GM11168 (cell line): ENCODE measurements at regions not wholly inside any gene's neighbourhood (a gene's known extent, or its start where the extent isn't known, plus 50 kb on each side); places are given as distances from the start of the nearest gene placed in this dataset.
"Not testable (repeated sequence)": the region's sequence is repeated elsewhere in the genome, so short reads cannot be mapped to it uniquely, and the experiment has no call there.

Source experiments
- in situ Hi-C: fragments of 300-500 bp; cut with MboI; formaldehyde crosslinking; loops from one replicate; pipeline ENCODE4 v1.12.0; 2022; ENCODE audit warnings: low sequenced_read_pairs; ENCODE audit not compliant: unreplicated experiment

DNA sequence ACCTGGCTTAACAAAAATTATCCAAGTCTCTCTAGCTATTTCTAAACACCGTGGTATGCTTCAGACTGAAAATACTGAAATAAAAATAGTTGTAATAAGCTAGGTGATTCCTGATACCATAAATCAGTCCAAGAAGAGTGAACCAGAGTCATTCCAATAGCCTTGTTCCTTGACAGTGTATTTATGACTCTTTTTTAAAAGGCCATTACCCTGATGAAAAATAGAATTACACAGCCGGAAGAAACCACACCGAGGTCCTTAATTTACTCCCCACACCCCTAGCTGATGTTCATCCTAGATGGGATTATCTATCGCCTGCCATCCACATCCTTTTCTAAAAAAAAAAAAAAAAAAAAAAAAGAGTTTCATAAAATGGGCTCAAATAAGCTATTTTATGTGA, 457.6 kb upstream of the GRAMD2B start:
- in situ Hi-C loops = no loop called here

DNA sequence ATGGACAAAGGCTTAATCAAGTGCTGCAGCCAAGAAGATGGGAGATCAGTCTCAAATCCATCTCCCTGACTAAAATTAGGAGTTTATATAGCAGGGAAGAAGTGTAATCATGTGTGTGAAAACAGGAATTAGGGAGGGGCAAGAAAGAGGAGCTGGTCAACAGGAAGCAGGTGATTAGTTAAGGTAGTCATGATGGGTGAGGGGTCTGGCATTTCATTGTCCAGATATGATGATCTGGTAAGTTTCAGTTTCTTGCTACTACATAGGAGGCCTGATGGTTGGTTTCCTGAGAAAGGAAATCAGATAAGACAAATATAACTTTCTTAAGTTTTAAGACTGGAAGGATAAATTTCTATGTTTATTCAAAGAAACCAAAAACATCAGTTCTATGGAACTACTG, 455.6 kb upstream of the GRAMD2B start:
- in situ Hi-C loops = no loop called here

DNA sequence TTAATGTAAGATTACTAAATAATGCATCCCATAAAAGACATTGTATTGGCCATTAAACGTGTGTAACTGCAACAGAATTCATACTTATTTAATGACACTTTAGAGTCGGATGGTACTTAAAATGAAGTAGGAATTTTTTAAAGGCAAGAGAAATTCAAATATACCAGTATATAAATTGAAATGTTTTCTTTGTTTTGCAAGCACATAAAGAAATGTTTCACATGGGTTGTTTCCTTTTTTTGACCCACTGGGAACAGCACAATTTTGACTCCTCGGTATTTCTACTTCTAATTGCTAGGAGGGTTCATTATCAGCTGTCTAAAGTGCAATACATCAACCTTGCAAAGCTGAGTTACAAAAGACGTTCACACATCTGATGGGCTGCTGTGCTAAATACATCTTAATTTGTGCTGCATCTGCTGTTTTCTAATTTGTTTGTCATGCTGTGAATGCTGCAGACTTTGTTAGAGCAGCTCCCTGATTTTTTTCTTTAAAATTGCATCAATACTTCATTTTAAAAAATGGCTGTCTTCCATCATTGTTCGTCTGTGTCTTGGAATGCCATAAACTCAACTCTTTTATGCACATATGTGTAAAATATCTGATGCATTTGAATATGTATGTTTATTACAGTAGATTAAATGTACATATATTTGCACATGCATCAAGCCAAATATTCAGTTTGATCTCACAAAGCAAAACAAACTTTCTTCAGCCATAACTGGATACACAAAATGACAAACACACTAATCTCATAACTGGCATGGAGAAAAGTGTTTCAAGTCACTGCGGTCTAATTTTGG, 454.0 kb upstream of the GRAMD2B start:
- in situ Hi-C loops = no loop called here

DNA sequence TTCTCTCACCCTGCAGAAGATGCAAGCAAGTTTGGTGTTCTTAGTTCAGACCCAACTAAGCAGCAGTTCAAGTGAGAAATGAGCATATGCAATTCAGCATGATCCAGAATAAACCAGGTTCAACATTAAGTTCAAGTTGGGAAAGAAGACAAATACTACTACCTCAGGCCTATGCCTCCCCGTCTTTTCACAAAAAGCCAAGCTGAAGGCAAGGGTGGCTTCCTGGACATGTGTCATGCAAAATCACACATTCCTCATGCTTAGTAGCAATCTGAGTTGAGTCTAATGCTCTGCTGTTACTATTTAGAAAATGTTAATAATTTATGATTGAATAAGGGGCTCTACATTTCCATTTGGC, 453.4 kb upstream of the GRAMD2B start:
- in situ Hi-C loops = no loop called here

DNA sequence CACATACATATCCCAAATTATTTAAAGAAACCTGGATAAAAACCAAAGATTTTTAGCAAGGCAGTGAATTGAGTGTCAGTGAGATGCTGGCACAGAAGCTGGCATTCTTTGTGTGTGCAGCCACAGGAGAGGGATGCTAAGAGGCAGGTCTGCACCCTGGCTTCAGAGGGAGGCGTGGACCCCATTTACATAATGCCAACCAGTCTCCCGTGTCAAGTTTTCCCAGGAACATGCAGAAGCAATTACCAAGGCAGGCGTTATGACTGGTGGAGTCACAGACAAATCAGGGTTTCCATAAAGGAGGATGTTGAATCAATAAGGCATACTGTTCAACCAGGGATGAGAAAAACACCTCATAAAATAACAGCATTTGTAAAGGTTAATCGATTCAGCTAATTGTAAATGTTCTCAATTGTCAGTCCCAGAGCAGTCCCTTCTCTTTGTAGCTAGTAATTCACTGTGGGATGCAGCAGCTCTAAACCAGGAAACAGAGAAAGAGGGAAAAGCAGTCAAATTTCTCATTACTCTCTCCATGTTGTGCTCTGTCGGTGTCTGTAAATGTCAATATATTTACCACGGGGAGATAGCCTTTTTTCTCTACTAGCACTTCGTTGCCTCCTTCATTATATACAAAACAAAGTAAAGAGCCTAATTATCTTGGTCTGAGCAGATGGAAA, 452.4 kb upstream of the GRAMD2B start:
- in situ Hi-C loops = no loop called here

DNA sequence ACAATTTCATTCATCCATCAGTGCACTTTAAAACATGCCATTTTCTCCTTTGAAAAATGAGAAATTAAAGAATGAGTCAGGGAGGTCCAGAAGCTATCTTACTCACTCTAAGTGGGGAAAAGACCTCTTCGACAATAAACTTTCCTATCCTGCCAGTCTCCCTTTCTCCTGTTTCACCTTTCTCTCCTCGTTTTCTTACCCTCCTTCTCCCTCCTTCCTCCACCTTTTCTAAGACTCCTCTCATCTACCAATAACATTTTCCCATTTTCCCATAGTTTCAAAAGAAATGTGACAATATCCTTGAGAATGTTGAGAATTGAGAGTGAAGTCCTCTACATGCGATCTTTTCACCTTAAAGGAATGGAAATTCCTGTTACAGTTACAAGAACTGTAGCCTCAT, 450.5 kb upstream of the GRAMD2B start:
- in situ Hi-C loops = no loop called here

DNA sequence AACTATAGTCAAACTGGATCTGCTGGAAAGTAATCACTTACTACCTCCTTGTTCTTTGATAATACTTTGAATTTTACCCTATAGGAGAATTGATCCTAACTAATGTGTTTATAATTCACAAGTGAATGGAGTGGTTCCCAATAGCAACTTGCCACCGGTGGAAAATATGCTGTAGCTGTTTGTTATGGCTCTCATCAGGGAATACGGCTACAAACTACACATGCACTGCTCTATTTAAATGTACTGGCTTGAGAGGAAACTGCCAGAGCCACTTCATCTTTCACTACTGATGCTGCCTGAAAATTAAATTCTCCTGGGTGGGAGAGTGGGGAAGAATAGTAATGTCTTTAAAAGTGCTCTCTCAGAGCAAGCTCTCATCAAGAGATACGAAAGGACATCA, 448.5 kb upstream of the GRAMD2B start:
- in situ Hi-C loops = no loop called here

DNA sequence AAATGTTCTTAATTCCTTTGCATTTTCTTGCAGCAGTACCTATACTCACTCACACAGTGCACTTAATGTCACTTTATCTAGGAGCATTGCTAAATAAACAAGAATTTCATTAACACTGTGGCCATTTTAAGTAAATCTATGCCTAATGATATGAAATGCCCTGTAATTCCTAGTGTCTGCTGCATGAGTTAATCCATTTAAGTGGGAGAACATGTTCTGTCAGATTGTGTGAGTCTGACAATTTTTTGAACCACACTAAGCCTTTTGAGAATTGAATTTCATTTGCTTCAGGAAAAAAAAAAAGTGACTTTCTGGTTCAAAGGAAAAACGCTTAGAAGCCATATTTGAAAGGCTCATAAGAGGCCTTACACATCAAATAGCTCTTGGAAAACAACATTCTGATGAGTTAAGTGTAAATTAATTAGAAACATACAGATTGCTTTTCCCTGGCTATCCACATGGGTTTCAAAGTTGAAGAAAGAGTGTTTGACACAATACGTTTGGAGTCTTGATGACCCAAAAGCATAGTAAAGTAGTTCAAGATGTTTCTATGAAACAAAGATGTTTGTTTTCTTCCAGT, 446.7 kb upstream of the GRAMD2B start:
- in situ Hi-C loops = no loop called here

DNA sequence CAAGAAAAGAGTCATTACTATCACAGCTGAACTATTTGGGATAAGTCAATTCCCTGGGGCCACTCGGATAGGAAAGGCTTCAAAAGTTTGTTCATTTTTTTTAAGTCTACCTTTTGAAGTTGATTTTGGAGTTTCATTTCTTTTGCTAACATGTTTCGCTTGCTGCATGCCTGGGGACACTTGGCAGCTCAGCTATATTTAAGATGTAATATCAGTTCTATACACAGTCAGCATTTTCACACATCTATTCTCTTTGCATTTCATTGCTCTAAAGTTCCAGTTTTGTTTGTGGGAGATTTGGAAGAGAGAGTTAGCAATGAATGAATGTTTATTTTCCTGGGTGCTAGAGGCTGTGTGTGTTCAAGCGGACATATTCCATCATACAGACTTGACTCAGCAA, 445.2 kb upstream of the GRAMD2B start:
- in situ Hi-C loops = no loop called here

DNA sequence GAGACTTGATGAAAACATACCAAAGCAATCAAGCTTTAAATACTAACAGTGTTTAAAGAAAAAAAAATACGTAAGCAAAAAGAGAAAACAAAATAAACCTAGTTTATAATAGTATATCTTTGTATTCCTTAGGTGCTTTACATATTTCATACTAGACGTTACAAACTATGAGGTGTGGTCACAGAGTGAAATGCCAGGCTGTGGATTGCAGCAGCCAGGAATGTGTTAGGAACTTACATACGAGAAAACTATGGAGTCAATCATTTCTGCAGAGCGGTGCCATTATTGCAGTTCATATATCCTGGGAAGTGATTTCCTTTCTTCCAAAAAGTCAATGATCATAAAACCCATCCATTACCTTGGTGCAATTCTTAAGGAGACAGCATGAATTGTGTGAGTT, 443.6 kb upstream of the GRAMD2B start:
- in situ Hi-C loops = no loop called here

DNA sequence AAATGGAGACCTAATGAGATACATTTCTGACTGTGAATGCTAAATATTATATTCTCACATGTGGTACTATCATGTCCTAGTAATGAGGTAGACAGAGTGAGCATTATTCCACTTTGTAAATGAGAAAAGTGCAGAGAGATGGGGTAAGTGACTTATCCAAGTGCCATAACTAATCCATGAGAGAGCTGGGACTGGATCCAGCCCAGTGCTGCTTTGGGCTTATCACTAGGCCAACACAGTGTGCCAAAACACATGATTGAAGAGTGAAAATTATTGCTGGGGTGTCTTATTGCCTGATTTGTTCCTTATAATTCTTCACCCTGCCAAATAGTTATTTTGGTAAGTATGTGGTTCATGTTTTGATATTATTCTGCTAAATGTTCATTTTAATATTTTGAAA, 442.2 kb upstream of the GRAMD2B start:
- in situ Hi-C loops = no loop called here

DNA sequence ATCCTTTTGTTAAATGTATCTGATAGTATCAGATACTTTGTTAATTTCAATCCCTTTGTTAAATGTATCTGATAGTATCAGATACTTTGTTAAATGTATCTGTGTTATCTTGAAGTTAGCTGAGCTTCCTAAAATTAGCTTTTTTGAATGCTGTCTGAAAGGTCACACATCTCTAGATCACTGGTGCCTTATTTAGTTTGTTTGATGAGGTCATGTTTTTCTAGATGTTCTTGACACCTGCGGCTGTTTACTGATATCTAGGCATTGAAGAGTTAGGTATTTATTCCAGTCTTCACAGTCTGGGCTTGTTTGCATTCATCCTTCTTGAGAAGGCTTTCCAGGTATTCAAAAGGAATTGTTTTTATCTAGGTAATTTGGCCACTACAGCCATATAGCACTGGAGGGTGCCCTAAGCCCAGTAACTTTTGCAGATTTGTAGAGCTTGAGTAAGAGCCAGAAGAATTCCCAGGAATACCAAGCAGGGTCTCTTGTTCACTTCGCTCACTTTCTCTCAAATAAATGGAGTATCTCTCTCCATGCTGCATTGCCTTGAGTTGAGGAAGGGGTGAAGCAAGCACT, 435.4 kb upstream of the GRAMD2B start:
- in situ Hi-C loops = no loop called here

DNA sequence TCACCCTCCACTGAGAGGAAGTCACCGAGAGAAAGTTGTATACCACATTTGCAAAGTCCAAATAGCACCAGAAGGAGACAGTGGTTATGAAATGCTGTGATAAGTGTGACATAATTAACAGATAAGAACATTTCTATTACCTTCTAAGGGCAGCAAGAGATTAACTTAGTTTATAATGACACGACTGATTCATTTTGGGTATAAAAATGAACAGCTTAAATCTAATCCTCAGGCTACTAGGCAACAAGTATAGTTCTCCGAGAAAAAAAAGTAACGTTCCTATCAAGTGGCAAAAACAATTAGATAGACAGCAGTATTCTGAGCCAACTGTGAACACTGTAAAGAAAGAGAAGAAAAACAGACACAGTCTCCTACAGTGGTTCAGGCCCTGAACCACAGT, 431.2 kb upstream of the GRAMD2B start:
- in situ Hi-C loops = no loop called here

DNA sequence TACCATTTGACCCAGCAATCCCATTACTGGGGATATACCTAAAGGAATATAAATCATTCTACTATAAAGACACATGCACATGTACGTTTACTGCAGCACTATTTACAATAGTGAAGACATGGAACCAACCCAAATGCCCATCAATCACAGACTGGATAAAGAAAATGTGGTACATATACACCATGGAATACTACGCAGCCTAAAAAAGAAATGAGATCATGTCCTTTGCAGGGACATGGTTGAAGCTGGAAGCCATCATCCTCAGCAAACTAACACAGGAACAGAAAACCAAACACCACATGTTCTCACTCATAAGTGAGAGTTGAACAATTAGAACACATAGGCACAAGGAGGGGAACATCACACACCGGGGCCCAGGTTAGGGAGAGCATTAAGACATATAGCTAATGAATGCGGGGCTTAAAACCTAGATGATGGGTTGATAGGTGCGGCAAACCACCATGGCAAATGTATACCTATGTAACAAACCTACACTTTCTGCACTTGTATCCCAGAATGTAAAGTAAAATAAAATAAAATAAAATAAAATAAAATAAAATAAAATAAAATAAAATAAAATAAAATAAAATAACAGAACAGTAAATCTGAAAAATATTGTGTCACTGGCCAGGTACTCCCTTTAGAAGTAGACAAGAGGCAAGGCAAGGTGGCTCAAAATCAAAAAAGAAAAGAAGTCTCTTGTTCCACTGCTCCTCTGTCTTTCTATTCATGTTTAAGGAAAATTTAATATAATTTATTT, 423.8 kb upstream of the GRAMD2B start:
- in situ Hi-C loops = not testable (repeated sequence)

DNA sequence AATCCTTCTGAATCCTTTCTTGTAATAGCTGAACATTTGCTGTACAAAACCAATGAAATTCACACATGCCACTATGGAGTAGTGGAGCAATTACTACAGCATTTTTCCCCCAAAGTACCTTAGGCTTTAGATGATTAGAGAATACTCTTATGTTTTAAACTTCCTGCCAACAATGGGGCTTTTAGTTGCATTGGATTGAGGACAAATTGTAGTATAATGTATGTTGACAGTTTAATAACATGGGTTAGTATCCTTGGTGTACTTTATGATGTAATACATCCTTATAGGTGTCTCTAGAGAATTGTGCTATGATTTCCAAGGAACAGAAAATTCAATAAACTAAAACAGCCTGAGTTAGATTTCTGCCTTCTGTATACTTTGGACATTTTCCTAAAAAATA, 422.7 kb upstream of the GRAMD2B start:
- in situ Hi-C loops = no loop called here

DNA sequence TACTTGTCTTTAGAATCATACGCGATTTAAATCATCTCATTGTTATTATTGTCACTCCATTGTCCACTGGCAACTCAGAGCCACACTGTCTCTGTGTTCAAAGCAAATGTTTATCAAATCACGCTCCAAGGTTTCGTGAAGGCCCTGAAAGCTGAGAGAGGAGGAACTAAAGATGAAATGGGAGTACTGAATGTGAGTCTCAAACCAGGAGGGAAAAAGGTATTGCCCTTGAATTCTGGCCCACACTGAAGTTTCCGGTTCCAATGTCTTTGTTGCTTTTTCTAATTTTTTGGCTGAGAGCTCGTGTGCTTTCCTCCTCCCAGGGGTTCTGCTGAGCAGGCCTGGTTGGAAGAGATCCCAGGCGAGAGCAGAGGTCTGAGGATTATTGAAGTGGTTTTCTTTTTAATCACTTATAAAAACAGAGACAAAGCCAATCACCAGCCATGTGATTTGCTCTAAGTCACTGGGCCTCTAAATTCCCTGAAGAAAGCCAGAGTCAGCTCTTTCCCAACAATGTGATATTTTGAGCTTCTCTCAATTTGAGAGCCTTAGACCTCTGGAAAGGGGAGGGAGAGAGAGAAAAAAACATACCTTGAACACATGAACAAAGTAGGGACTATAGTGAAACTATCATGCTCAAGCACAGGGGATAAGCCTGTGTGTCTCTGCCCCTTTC, 420.8 kb upstream of the GRAMD2B start:
- in situ Hi-C loops = no loop called here

DNA sequence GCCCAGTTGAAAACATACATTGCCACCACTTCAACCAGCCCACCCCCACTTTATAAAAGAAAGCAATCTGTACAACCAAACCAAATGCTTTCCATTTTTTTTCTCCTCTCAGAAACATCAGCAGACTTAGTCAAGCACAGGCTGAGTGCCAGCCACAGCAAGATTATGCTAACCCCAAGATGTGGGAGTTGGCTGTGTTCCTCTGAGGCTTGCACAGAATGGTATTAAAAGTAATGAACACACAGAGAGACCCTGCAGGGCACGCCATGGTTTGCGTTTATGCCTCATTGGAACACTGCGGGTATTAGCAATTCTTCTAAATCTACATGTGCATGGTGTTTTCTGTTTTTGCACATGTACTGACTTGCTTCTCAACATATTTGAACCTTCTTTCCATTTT, 419.9 kb upstream of the GRAMD2B start:
- in situ Hi-C loops = no loop called here

DNA sequence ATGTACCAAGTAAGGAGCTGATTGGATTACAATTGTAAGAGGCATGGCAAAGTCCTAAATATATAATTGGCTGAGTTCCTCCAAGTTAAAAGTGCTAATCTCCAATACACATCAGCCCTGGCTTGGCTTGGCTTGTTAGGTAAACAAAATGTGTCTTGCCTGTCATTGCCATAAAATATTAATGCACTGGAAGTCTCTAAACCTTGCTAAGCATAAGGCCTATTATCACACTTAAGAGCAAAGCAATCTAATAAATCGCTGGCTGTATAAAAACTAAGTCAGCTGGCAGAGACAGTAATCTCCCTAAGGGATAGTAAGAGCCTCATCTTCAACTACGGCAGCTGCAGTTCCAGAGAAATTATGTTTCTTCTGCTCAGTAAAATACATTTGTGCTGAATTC, 418.6 kb upstream of the GRAMD2B start:
- in situ Hi-C loops = no loop called here

DNA sequence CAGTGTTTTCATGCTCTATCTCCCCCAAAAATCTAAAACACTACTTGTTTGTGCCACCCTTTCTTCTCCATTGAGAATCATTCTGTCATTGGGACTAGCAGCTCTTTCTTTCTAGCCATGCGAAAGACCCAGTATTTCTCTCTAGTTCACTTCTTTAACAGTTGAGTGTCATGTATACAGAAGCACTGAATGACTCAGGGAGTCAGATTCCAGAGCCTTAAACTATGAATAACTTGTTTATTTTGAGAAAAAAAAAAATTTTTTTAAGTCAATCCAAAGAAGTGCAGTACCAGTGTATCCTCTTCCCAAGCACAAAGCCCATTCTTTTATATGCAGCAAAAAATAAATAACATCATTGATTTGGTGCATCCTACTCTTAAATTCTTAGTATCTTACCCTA, 415.4 kb upstream of the GRAMD2B start:
- in situ Hi-C loops = no loop called here

DNA sequence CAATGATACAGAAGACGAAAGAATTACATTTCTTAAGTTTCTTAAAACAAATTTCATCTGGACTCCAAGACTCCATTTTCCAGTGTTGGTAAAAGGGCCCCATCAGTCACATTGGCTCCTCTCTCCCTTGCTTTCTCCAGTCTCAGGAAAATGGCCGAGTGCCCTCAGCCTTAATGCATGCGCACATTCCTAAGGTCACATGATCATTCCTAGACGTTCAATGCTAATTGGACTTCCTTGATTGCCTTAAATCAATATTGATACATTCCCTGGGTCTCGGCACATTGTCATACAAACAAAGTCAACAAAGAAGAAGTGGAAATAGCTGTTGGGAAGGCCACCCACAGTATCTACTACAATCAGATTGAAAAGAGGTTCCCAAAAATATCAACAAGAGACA, 413.6 kb upstream of the GRAMD2B start:
- in situ Hi-C loops = no loop called here
